Activated T-cell treated with anti-CD3 and anti-CD28 coated beads, Interleukin-2, amount 50 U/mL, for 72 hours (primary cell): ENCODE measurements at regions not wholly inside any gene's neighbourhood (a gene's known extent, or its start where the extent isn't known, plus 50 kb on each side); places are given as distances from the start of the nearest gene placed in this dataset.

ENCODE experiments used
- ATAC-seq, 2 donors: fragments of 150-1000 bp; cut with Tn5 transposase; replicated peaks in 1 of 2; 2 replicates each; pipeline ENCODE4 v1.10.0; 2021; ENCODE audit warnings: moderate library complexity in 2 of 2, mild to moderate bottlenecking in 1 of 2
- DNase-seq, 2 donors: peaks; one replicate each; pipeline ENCODE4 v3.0.0; 2021 to 2022; ENCODE audit warnings: mixed read lengths in 1 of 2
- H3K27ac Mint-ChIP-seq: one replicate; pipeline ENCODE4 v1.8.0; 2022; ENCODE audit warnings: mild to moderate bottlenecking, moderate library complexity, mixed read lengths
- H3K27me3 Mint-ChIP-seq: one replicate; pipeline ENCODE4 v1.8.0; 2022; ENCODE audit warnings: low read depth, mixed read lengths
- H3K36me3 Mint-ChIP-seq, 2 donors: one replicate each; pipeline ENCODE4 v1.8.0; 2022; ENCODE audit warnings: mixed read lengths in 2 of 2, mild to moderate bottlenecking in 1 of 2; ENCODE audit not compliant: insufficient read depth in 2 of 2
- H3K4me1 Mint-ChIP-seq: one replicate; pipeline ENCODE4 v1.8.0; 2022; ENCODE audit warnings: low read depth, mixed read lengths
- H3K4me3 Mint-ChIP-seq, 2 donors: one replicate each; pipeline ENCODE4 v1.8.0; 2022; ENCODE audit warnings: mild to moderate bottlenecking in 2 of 2, mixed read lengths in 2 of 2, moderate library complexity in 2 of 2
- H3K9me3 Mint-ChIP-seq, 2 donors: one replicate each; pipeline ENCODE4 v1.8.0; 2022; ENCODE audit warnings: mixed read lengths in 2 of 2

GRCh38 chr6:166836785-166837718 lies 119.3 kb downstream of the RNASET2 start:
- H3K27ac Mint-ChIP-seq = no peak overlapping the region
- H3K36me3 Mint-ChIP-seq = peaks cover 3 to 7% of the 10 kb centered on the region in 2 donors
- ATAC-seq = no peak
- H3K4me1 Mint-ChIP-seq = no peaks in the 10 kb centered on the region
- peaks cover 5% of the 10 kb centered on the region for H3K27me3 Mint-ChIP-seq
- no peak for DNase-seq
- peaks cover 1 to 10% of the 10 kb centered on the region in 2 donors for H3K9me3 Mint-ChIP-seq
- H3K4me3 Mint-ChIP-seq = no peak overlapping the region

- peaks cover 1 to 10% of the 10 kb centered on the region in 2 donors for H3K9me3 Mint-ChIP-seq
- ATAC-seq = peak; percentile 60 to 68
- H3K4me1 Mint-ChIP-seq = peaks cover 13% of the 10 kb centered on the region
- H3K27ac Mint-ChIP-seq = no peak overlapping the region
- DNase-seq = no peak
- no peak overlapping the region for H3K4me3 Mint-ChIP-seq
- peaks cover 5% of the 10 kb centered on the region for H3K27me3 Mint-ChIP-seq
- peaks cover 3 to 9% of the 10 kb centered on the region in 2 donors for H3K36me3 Mint-ChIP-seq
These were observed 122.3 kb downstream of the RNASET2 start for GRCh38 chr6:166834049-166834448.

- Mint-ChIP-seq H3K36me3 (peaks cover 3 to 6% of the 10 kb centered on the region in 2 donors), H3K9me3 (peaks cover 1 to 7% of the 10 kb centered on the region in 2 donors), H3K4me1 (peaks cover 13% of the 10 kb centered on the region), H3K4me3 (no peak overlapping the region), H3K27ac (no peak overlapping the region), H3K27me3 (peaks cover 5% of the 10 kb centered on the region)
- ATAC-seq = peak; percentile 11 to 23
- DNase-seq = no peak
These were observed 125.4 kb downstream of the RNASET2 start for GRCh38 chr6:166830891-166831363.

GRCh38 chr6:166830185-166830890 lies 126.0 kb downstream of the RNASET2 start:
- ATAC-seq (peak; percentile 84 to 91), DNase-seq (peak; percentile 34 to 63)
- H3K4me1 Mint-ChIP-seq = peaks cover 13% of the 10 kb centered on the region
- peak overlapping the region in 1 of 2 donors; percentile 1 for H3K4me3 Mint-ChIP-seq
- H3K9me3 Mint-ChIP-seq = peaks cover 1 to 7% of the 10 kb centered on the region in 2 donors
- H3K36me3 Mint-ChIP-seq = peaks cover 3 to 6% of the 10 kb centered on the region in 2 donors
- peaks cover 5% of the 10 kb centered on the region for H3K27me3 Mint-ChIP-seq
- no peak overlapping the region for H3K27ac Mint-ChIP-seq

GRCh38 chr6:166826264-166826663 lies 130.1 kb downstream of the RNASET2 start:
- Mint-ChIP-seq H3K9me3 (no peaks in the 10 kb centered on the region), H3K4me1 (peaks cover 13% of the 10 kb centered on the region)

GRCh38 chr6:166825553-166826145 lies 130.7 kb downstream of the RNASET2 start:
- Mint-ChIP-seq H3K36me3 (no peaks in the 10 kb centered on the region), H3K9me3 (no peaks in the 10 kb centered on the region), H3K4me1 (peaks cover 8% of the 10 kb centered on the region), H3K27ac (no peak overlapping the region), H3K4me3 (no peak overlapping the region), H3K27me3 (no peaks in the 10 kb centered on the region)
- no peak for DNase-seq
- ATAC-seq = no peak

More at GRCh38 chr6:166826264-166826663, 130.1 kb downstream of the RNASET2 start:
- Mint-ChIP-seq H3K27me3 (no peaks in the 10 kb centered on the region), H3K36me3 (no peaks in the 10 kb centered on the region), H3K4me3 (no peak overlapping the region), H3K27ac (no peak overlapping the region)
- no peak for DNase-seq
- no peak for ATAC-seq

GRCh38 chr6:166824880-166825250 lies 131.5 kb downstream of the RNASET2 start:
- Mint-ChIP-seq H3K36me3 (no peaks in the 10 kb centered on the region), H3K27ac (no peak overlapping the region), H3K4me3 (no peak overlapping the region), H3K4me1 (peaks cover under 1% of the 10 kb centered on the region), H3K27me3 (no peaks in the 10 kb centered on the region), H3K9me3 (no peaks in the 10 kb centered on the region)
- DNase-seq (no peak), ATAC-seq (no peak)

- Mint-ChIP-seq H3K36me3 (no peaks in the 10 kb centered on the region), H3K4me3 (no peak overlapping the region), H3K27me3 (no peaks in the 10 kb centered on the region), H3K9me3 (no peaks in the 10 kb centered on the region), H3K27ac (no peak overlapping the region), H3K4me1 (no peaks in the 10 kb centered on the region)
- ATAC-seq (no peak), DNase-seq (no peak)
These were observed 132.0 kb downstream of the RNASET2 start for GRCh38 chr6:166824146-166824879.

- no peak overlapping the region for H3K4me3 Mint-ChIP-seq
- H3K9me3 Mint-ChIP-seq = no peaks in the 10 kb centered on the region
These were observed 133.7 kb downstream of the RNASET2 start for GRCh38 chr6:166822609-166823008.

GRCh38 chr6:166820483-166820882 lies 135.9 kb downstream of the RNASET2 start:
- Mint-ChIP-seq H3K4me1 (no peaks in the 10 kb centered on the region), H3K36me3 (no peaks in the 10 kb centered on the region), H3K9me3 (no peaks in the 10 kb centered on the region), H3K27ac (no peak overlapping the region), H3K27me3 (no peaks in the 10 kb centered on the region), H3K4me3 (no peak overlapping the region)
- ATAC-seq (no peak), DNase-seq (no peak)

More at GRCh38 chr6:166822609-166823008, 133.7 kb downstream of the RNASET2 start:
- H3K27ac Mint-ChIP-seq = no peak overlapping the region
- no peak for DNase-seq
- H3K36me3 Mint-ChIP-seq = no peaks in the 10 kb centered on the region
- H3K27me3 Mint-ChIP-seq = no peaks in the 10 kb centered on the region
- no peaks in the 10 kb centered on the region for H3K4me1 Mint-ChIP-seq
- ATAC-seq = no peak

- Mint-ChIP-seq H3K9me3 (no peaks in the 10 kb centered on the region), H3K4me3 (no peak overlapping the region), H3K27me3 (no peaks in the 10 kb centered on the region), H3K4me1 (no peaks in the 10 kb centered on the region), H3K36me3 (no peaks in the 10 kb centered on the region), H3K27ac (no peak overlapping the region)
- DNase-seq (no peak), ATAC-seq (no peak)
These were observed 136.3 kb downstream of the RNASET2 start for GRCh38 chr6:166820070-166820469.

GRCh38 chr6:166815629-166816028 lies 140.7 kb downstream of the RNASET2 start:
- DNase-seq (no peak), ATAC-seq (no peak)
- Mint-ChIP-seq H3K4me1 (no peaks in the 10 kb centered on the region), H3K36me3 (no peaks in the 10 kb centered on the region), H3K9me3 (no peaks in the 10 kb centered on the region), H3K27me3 (no peaks in the 10 kb centered on the region), H3K27ac (no peak overlapping the region), H3K4me3 (no peak overlapping the region)
